H9 (cell line): ENCODE measurements at regions not wholly inside any gene's neighbourhood (a gene's known extent, or its start where the extent isn't known, plus 50 kb on each side); places are given as distances from the start of the nearest gene placed in this dataset.

Experiments used
- DNase-seq: peaks from one replicate; pipeline ENCODE4 v3.0.0-alpha.2; 2017
- H2AFZ ChIP-seq: one replicate; pipeline ENCODE4 v1.6.1; 2013; ENCODE audit warnings: mild to moderate bottlenecking, low read length, control low read depth, moderate library complexity
- H2AK5ac ChIP-seq: 2 replicates; pipeline ENCODE4 v1.6.1; 2013; ENCODE audit warnings: low read length, control low read depth, mixed read lengths; ENCODE audit not compliant: insufficient read length
- H2BK120ac ChIP-seq: one replicate; pipeline ENCODE4 v1.6.1; 2013; ENCODE audit warnings: low read depth, mild to moderate bottlenecking, low read length, control low read depth, inconsistent platforms; ENCODE audit not compliant: poor library complexity, severe bottlenecking
- H2BK12ac ChIP-seq: 2 replicates; pipeline ENCODE4 v1.6.1; 2013; ENCODE audit warnings: low read length, control low read depth, mixed read lengths, low read depth; ENCODE audit not compliant: insufficient read length
- H2BK15ac ChIP-seq: 2 replicates; pipeline ENCODE4 v1.6.1; 2013; ENCODE audit warnings: low read depth, low read length, control low read depth
- H2BK20ac ChIP-seq: one replicate; pipeline ENCODE4 v1.6.1; 2013; ENCODE audit warnings: low read depth, mild to moderate bottlenecking, low read length, control low read depth, inconsistent platforms; ENCODE audit not compliant: poor library complexity, severe bottlenecking
- H2BK5ac ChIP-seq: 2 replicates; pipeline ENCODE4 v1.6.1; 2013; ENCODE audit warnings: low read length, control low read depth, mixed read lengths; ENCODE audit not compliant: insufficient read length
- H3K14ac ChIP-seq: 2 replicates; pipeline ENCODE4 v1.6.1; 2013; ENCODE audit warnings: low read length, control low read depth; ENCODE audit not compliant: insufficient read depth
- H3K18ac ChIP-seq: 2 replicates; pipeline ENCODE4 v1.6.1; 2013; ENCODE audit warnings: low read depth, mild to moderate bottlenecking, mixed read lengths, low read length, control low read depth; ENCODE audit not compliant: insufficient read length
- H3K23ac ChIP-seq: 2 replicates; pipeline ENCODE4 v1.6.1; 2013; ENCODE audit warnings: low read length, control low read depth, mixed read lengths, low read depth; ENCODE audit not compliant: insufficient read length
- H3K23me2 ChIP-seq: 2 replicates; pipeline ENCODE4 v1.6.1; 2013; ENCODE audit warnings: low read depth, mild to moderate bottlenecking, mixed read lengths, low read length, control low read depth; ENCODE audit not compliant: insufficient read length, poor library complexity, severe bottlenecking
- H3K27ac ChIP-seq: 2 replicates; pipeline ENCODE4 v1.5.1; 2013; ENCODE audit warnings: low read length, control low read depth, mixed read lengths, low read depth; ENCODE audit not compliant: insufficient read length
- H3K27me3 ChIP-seq: 2 replicates; pipeline ENCODE4 v1.6.1; 2013; ENCODE audit warnings: low read length, control low read depth, inconsistent platforms; ENCODE audit not compliant: insufficient read depth
- H3K4ac ChIP-seq: 2 replicates; pipeline ENCODE4 v1.6.1; 2013; ENCODE audit warnings: low read depth, mild to moderate bottlenecking, control low read depth, inconsistent platforms, low read length, moderate library complexity
- H3K4me1 ChIP-seq: 2 replicates; pipeline ENCODE4 v1.6.1; 2013; ENCODE audit warnings: low read length, control low read depth, inconsistent platforms; ENCODE audit not compliant: insufficient read depth
- H3K4me2 ChIP-seq: 2 replicates; pipeline ENCODE4 v1.6.1; 2013; ENCODE audit warnings: low read length, control low read depth, mixed read lengths; ENCODE audit not compliant: insufficient read length, insufficient read depth
- H3K56ac ChIP-seq: 2 replicates; pipeline ENCODE4 v1.6.1; 2013; ENCODE audit warnings: low read depth, mild to moderate bottlenecking, mixed read lengths, low read length, control low read depth; ENCODE audit not compliant: insufficient read length
- H3K79me1 ChIP-seq: 2 replicates; pipeline ENCODE4 v1.6.1; 2013; ENCODE audit warnings: low read depth, mild to moderate bottlenecking, moderate library complexity, low read length, control low read depth, inconsistent platforms; ENCODE audit not compliant: insufficient read depth, poor library complexity, severe bottlenecking
- H3K79me2 ChIP-seq: 2 replicates; pipeline ENCODE4 v1.6.1; 2013; ENCODE audit warnings: low read length, control low read depth, inconsistent platforms; ENCODE audit not compliant: insufficient read depth
- H3K9ac ChIP-seq: 2 replicates; pipeline ENCODE4 v1.6.1; 2013; ENCODE audit warnings: low read length, control low read depth, mixed read lengths; ENCODE audit not compliant: insufficient read length; ENCODE audit errors: extremely low read depth
- H3K9me3 ChIP-seq: one replicate; pipeline ENCODE4 v1.6.1; 2013; ENCODE audit warnings: low read depth, low read length, inconsistent platforms; ENCODE audit not compliant: control insufficient read depth
- H3T11ph ChIP-seq: one replicate; pipeline ENCODE4 v1.6.1; 2013; ENCODE audit warnings: mild to moderate bottlenecking, low read length, control low read depth, inconsistent platforms
- H4K20me1 ChIP-seq: one replicate; pipeline ENCODE4 v1.6.1; 2013; ENCODE audit not compliant: control insufficient read depth, insufficient read length, insufficient read depth
- H4K5ac ChIP-seq: 2 replicates; pipeline ENCODE4 v1.6.1; 2013; ENCODE audit warnings: low read depth, mild to moderate bottlenecking, mixed read lengths, low read length, control low read depth; ENCODE audit not compliant: insufficient read length
- H4K8ac ChIP-seq: replicated peaks from 2 replicates; pipeline ENCODE4 v1.6.1; 2013; ENCODE audit warnings: low read length, control low read depth, mixed read lengths, low read depth; ENCODE audit not compliant: insufficient read length
- H4K91ac ChIP-seq: 2 replicates; pipeline ENCODE4 v1.6.1; 2013; ENCODE audit warnings: low read depth, mild to moderate bottlenecking, moderate library complexity, mixed read lengths, low read length, control low read depth; ENCODE audit not compliant: insufficient read length
- H3K27ac Mint-ChIP-seq, 3 experiments: 2 replicates in 2 of 3; 3 replicates in 1 of 3; pipeline ENCODE4 v1.8.0; 2020 to 2021; ENCODE audit warnings: mixed read lengths in 3 of 3, mild to moderate bottlenecking in 1 of 3, moderate library complexity in 1 of 3
- H3K27me3 Mint-ChIP-seq: 2 replicates; pipeline ENCODE4 v1.8.0; 2021; ENCODE audit warnings: low read depth, mild to moderate bottlenecking, moderate library complexity, mixed read lengths
- H3K36me3 Mint-ChIP-seq, 3 experiments: 2 replicates in 2 of 3; 3 replicates in 1 of 3; pipeline ENCODE4 v1.8.0; 2020 to 2021; ENCODE audit warnings: low read depth in 3 of 3, mixed read lengths in 3 of 3; ENCODE audit not compliant: insufficient read depth in 1 of 3
- H3K4me1 Mint-ChIP-seq, 2 experiments: 2 replicates each; pipeline ENCODE4 v1.8.0; 2020; ENCODE audit warnings: mixed read lengths in 2 of 2
- H3K4me3 Mint-ChIP-seq, 2 experiments: 2 replicates in 1 of 2; 3 replicates in 1 of 2; pipeline ENCODE4 v1.8.0; 2020 to 2021; ENCODE audit warnings: mild to moderate bottlenecking in 2 of 2, mixed read lengths in 2 of 2, moderate library complexity in 1 of 2
- H3K9me3 Mint-ChIP-seq, 2 experiments: 2 replicates in 1 of 2; 3 replicates in 1 of 2; pipeline ENCODE4 v1.8.0; 2020; ENCODE audit warnings: mild to moderate bottlenecking in 2 of 2, mixed read lengths in 2 of 2, moderate library complexity in 1 of 2
- WGBS: extraction: QIAGEN DNeasy Blood & Tissue Kit; methylation state at CpG from one replicate; pipeline ENCODE4 v1.1.7; 2013; ENCODE audit warnings: missing lambda C conversion rate, low lambda C conversion rate, mixed read lengths; ENCODE audit not compliant: insufficient read length; ENCODE audit errors: extremely low coverage; 5-methylcytosine and 5-hydroxymethylcytosine counted together
- TF ChIP-seq, protein P1 (sequence below): fragments of 200-600 bp; sonication (generic); conservative IDR thresholded peaks from 3 replicates; pipeline ENCODE4 v1.8.0; 2021; ENCODE audit warnings: antibody characterized with exemption, mild to moderate bottlenecking

DNA sequence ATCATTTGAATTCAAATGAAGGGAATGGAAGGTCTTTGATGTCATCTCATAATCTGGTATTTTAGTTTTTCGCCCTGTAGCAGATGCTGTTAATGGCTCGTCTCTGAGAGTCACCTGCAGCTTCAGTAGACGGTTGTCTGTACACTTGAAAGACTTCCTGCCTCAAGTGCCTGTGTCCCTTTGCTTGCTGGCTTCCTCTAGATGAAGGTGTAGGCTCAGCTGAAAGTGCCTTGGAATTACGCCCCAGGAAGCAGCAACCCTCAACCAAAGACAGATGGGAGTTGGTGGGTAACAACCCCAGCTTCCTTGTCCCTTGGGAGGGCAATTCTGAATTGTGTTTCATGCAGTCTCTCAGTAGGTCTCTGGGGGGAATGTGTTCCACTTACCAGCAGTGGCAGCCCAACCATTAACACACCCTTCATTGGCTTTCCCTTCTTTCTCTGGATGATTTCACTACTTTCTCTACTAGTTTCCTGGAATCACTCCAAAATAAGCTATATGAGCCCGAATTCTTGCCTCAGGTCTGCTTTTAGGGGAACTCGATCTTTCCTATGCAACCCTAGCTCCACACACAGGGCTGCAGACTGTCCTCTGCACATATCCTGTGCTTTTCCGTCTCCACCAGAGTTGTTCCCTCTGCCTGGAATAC is 395.6 kb downstream of the DMAC1 start:
- no peak overlapping the region for H3K18ac ChIP-seq
- Mint-ChIP-seq H3K36me3 (peaks cover 0 to 5% (median 0%) of the 10 kb centered on the region in 3 experiments; a peak in 2 of 7 replicates), H3K4me3 (no peak overlapping the region), H3K27me3 (no peaks in the 10 kb centered on the region), H3K4me1 (peaks cover 34 to 35% of the 10 kb centered on the region in 2 experiments), H3K27ac (no peak overlapping the region), H3K9me3 (peaks cover 0 to 5% of the 10 kb centered on the region in 2 experiments; a peak in 2 of 5 replicates)
- H2BK5ac ChIP-seq, result no peak overlapping the region
- H3K4me1 ChIP-seq, result peaks cover 8% of the 10 kb centered on the region
- no peak overlapping the region for H2BK12ac ChIP-seq
- H2AK5ac ChIP-seq, result no peak overlapping the region
- no peak overlapping the region for H2AFZ ChIP-seq
- no peaks in the 10 kb centered on the region for H3K27me3 ChIP-seq
- no peak overlapping the region for H3K23ac ChIP-seq
- DNase-seq, result no peak
- TF ChIP-seq, protein P1, sequence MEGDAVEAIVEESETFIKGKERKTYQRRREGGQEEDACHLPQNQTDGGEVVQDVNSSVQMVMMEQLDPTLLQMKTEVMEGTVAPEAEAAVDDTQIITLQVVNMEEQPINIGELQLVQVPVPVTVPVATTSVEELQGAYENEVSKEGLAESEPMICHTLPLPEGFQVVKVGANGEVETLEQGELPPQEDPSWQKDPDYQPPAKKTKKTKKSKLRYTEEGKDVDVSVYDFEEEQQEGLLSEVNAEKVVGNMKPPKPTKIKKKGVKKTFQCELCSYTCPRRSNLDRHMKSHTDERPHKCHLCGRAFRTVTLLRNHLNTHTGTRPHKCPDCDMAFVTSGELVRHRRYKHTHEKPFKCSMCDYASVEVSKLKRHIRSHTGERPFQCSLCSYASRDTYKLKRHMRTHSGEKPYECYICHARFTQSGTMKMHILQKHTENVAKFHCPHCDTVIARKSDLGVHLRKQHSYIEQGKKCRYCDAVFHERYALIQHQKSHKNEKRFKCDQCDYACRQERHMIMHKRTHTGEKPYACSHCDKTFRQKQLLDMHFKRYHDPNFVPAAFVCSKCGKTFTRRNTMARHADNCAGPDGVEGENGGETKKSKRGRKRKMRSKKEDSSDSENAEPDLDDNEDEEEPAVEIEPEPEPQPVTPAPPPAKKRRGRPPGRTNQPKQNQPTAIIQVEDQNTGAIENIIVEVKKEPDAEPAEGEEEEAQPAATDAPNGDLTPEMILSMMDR, result no peak
- H4K20me1 ChIP-seq, result no peaks in the 10 kb centered on the region
- no peak overlapping the region for H4K91ac ChIP-seq
- H4K8ac ChIP-seq, result no peak overlapping the region
- H3K27ac ChIP-seq, result no peak overlapping the region
- no peak overlapping the region for H2BK20ac ChIP-seq
- H2BK15ac ChIP-seq, result no peak overlapping the region
- H3K14ac ChIP-seq, result no peak overlapping the region
- H3K9ac ChIP-seq, result no peak overlapping the region
- no peak overlapping the region for H2BK120ac ChIP-seq
- WGBS, result no CpG with 5 or more reads among the region's 7 CpGs
- no peak overlapping the region for H4K5ac ChIP-seq
- no peaks in the 10 kb centered on the region for H3K23me2 ChIP-seq
- H3K4me2 ChIP-seq, result no peak overlapping the region
- no peaks in the 10 kb centered on the region for H3K79me1 ChIP-seq
- no peak overlapping the region for H3K56ac ChIP-seq
- no peaks in the 10 kb centered on the region for H3K9me3 ChIP-seq
- no peak overlapping the region for H3K4ac ChIP-seq
- H3K79me2 ChIP-seq, result no peaks in the 10 kb centered on the region
- no peak overlapping the region for H3T11ph ChIP-seq
